ENCODE measurements at regions not wholly inside any gene's neighbourhood (a gene's known extent, or its start where the extent isn't known, plus 50 kb on each side); places are given as distances from the start of the nearest gene placed in this dataset.

DNA sequence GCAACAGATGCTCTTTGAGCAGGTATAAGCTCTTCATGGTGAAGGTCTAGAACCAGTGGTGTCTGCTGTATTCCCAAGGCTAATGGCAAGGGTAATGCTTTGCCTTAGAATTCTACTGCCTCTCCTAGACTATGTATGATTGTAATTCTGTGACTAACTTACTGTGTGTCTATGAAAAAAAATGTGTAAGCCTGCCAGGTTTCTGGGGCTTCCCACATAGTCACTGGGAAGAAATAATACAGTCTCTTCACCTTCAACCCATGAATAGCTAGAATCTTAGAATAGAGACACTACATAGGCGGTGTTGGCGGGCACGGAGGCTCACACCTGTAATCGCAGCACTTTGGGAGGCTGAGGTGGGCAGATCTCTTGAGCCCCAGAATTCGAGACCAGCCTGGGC, 84.1 kb downstream of the C11orf91 start:
- no peak for DNase-seq (ENCODE audit: low read depth)

DNA sequence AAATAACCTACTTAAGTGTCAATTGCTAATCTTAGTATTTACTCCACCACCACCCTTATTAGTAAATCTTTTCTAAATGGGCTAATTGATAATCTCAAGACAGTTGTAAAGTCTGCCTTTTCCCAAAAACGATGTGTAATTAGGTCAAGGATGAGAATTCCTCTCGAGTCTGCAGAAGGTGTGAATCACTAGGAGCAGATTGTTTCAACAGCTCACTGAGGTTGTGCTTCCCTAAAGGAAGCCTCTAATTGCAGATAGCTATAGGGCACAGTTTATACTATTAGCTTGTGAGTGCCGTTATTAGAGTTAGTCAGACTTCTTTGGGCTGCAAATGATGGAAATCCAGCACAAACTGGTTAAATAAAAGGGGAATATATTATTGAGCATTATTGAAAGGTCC, 84.9 kb downstream of the C11orf91 start:
- DNase-seq (ENCODE audit: low read depth): no peak

DNA sequence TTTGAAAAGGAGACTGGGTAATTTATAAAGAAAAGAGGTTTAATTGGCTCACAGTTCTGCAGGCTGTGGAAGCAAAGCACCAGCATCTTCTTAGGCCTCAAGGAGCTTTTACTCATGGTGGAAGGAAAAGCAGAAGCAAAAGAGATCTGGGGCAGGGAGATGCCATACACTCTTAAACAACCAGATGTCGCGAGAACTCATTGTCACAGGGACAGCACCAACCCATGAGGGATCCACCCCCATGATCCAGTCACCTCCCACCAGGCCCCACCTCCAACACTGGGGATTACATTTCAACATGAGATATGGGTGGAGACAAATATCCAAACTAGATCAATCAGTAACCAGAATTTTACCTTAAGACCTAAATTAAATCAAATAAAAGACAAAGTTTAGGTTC, 87.2 kb downstream of the C11orf91 start:
- DNase-seq (ENCODE audit: low read depth): no peak

DNA sequence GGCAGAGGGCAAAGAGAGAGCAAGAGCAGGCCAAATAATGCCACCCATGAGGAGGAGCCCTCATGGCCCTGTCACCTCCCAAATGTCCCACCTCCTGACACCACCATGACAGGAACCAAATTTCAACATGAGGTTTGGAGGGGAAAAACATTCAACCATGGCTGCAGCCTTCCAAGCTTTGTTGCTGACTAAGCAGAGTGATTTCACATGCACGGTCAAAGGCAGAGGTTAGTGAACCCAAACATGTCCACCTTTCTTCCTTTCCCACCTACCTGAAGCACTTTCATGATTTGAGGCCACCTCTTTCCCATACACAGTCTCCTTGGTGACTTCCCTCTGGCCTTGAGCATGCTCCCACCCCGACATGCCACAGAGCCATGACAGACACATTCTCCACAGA, 89.7 kb downstream of the C11orf91 start:
- no peak for DNase-seq (ENCODE audit: low read depth)

DNA sequence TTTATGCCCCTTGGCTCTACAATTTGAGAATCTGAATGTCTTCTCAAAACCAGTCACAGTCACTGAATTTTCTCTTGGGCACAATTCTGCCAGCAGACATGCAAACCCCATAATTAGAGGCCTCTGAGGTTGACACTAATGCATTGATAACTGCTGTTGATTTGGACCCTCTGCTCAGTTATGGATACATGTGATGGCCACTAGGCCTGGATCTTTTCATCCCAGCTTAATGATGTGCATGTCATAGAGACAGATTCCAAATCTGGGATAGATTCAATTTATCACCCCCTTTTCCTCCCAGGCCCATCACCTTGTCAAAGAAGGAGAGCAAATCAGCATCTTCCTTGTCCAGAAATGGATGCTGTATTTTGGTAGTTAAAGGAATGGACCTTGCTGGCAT, 92.2 kb downstream of the C11orf91 start:
- no peak for DNase-seq (ENCODE audit: low read depth)

DNA sequence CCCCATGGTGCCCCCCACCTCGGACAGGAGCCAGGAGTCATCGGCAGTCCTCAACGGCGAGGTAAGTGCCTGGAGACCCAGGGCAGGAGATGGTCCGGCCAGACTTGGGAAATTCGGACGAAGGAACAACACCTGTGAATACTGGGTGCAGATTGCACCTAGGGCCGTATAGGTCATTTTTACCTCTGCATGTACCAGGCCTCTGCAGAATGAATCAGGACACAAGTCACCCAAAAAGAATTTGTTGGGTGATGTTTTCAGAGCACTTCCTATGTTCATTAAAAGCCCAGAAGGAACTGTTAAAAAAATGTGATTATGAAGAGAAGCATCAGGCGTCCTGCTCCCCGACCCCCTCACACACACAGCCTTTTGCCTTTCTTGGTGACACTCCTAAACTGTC, 93.9 kb downstream of the C11orf91 start:
- DNase-seq (ENCODE audit: low read depth): no peak

DNA sequence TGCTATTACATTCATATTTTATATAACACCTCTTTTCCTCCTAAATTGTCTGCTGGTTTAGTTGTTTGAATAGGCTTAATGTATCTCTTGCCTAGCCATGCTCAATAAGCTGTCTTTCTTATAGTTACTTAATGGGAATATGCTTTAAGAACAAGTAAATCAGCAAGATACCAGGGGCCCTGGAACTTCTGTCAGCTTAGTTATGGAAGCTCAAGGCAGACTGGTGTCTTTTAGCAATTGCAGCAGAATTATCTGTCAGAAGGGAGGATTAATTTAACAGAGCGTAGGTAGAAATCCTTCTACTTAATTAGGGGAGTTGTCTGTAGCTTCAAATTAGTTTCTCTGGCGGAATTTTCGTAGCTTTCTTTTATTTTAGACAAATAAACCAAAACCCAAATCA, 94.9 kb downstream of the C11orf91 start:
- DNase-seq (ENCODE audit: low read depth): no peak

DNA sequence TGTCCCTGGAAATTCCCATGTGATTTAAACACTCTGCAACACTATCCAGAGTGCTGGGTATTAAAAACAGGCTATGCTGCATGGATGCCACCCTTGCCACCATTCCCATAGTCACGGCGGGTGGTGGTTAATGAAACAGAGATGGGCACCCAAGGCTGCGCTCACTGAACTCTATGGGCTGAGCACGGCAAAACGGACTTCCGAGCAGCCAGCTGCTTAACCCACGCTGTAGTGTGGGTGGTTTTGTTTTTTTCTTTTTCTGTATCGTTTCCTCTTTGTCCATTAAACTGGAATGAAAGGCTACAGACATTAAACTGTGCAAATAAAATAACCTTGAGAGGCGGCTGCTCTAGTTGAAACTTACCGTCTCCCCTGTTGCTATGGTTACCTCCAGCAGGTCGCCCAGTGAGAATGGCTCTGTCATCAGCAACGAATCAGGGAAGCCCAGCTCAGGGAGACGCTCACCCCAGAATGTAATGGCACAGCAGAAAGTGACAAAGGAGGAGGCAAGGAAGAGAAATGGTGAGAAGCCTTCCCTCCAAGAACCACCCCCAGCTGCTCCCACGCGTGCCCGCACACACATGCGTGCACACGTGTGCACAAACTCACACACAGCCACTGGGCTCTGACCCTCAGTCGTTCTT, 102.1 kb downstream of the C11orf91 start:
- no peak for DNase-seq (ENCODE audit: low read depth)

DNA sequence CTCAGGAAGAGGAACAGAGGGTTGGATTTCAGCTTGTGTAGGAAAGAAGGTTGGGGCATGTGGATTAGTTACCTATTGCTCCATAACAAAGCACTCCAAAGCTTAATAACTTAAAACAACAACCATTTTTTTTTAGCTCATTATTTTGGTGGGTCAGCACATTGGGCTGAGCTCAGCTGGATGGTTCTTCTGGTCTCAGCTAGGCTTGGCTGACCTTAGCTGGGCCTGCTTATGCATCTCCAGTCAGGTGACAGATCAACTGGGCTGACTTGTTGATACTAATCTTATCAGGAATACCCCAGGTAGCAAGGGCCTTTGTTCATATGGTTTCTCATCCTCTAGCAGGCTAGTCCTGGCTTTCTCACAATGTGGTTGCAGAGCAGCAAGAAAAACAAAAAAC, 106.4 kb downstream of the C11orf91 start:
- no peak for DNase-seq (ENCODE audit: low read depth)

DNA sequence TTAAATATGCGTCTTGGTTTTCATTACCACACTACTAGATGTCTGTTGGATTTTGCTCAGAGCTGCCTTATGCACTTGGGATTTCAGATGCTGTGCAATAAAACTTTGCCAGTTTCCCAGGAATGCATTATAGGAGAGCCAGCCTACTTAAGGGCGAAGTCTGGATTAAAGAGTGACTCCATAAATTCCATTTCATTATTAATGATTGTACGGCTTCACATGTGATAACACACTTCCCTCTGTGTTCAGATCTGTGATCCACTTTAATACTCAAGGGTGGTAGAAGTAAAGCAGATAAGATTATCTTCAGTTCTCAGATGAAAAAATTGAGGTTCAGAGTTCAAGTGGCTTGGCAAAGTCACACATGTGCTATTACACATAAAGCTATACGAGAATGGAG, 110.2 kb downstream of the C11orf91 start:
- DNase-seq (ENCODE audit: low read depth): no peak

DNA sequence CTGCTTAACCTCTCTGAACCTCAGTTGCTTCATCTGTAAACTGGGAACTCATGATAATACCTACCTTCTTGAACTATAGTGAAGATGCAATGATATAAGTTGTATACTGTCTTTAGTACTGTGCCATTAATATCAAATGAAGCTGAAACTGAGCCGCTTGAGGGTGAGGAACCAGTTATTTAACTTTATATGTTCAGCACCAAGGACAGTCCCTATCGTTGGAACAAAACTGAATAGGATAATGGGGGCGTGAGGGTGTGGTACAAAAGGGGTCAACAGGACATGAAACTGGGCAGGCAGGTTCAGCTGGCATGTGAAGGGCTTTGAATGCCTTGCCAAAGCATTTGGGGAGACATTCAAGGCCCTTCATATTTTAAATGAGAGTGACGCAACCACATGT, 112.6 kb downstream of the C11orf91 start:
- DNase-seq (ENCODE audit: low read depth): no peak

DNA sequence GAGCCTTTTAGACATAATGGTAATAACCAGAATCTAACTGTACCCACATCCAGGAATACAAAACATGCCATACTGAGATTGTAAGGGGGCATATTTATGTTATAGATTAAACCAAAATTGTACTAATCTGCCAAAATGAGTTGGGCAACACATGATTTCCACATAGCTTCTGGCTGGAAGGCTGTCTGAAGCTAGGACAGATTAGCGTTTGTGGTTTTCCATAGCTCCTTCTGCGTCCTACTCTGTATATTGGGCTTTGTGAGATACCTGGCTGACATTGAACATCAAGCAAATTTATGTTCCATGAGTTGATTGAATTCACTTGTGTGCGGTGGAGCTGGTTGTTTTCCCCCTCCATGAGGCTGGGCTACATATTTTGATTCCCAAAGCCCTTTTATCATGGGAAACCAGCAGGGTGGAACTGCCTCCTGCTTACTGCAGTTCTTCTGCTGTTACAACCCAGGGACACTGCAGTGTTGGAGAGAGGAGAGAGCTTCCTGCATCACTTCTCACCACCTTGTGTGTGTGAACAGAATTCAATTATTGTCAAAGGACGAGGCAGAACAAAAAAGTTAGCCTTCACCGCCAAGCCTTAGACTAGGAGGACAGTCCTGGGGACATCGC, 114.9 kb downstream of the C11orf91 start:
- no peak for DNase-seq (ENCODE audit: low read depth)

DNA sequence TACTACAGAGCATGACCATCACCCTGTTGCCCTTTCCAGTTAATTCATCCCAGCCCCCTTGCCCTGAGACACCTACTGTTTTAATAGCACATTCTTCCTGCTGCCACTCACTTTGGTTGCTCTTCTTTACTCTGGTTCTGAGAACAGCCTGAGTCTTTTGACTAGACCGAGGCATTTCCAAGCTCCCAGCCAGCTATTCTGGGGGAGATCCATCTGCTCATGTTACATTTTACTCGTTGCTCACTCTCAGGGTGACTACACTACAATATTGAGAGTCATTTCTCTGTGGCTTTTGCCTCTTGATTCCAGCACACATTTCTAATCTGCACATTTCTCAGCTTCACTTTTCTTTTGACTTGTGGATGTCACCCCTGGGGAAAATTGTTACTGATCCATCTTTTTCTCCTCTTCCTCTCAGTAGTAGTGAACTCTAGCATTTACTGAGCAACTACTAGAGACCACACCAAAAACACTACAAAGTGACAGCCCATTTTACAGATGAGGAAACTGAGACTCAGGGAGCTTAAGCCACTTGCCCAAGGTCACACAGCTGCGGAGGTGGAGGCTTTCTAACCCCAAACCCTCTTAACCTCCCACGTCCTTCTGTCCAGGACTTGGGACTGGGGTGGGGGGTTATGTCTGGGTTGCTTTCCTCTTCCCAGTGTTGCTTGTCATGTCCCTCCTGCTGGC, 117.8 kb downstream of the C11orf91 start:
- no peak for DNase-seq (ENCODE audit: low read depth)

DNA sequence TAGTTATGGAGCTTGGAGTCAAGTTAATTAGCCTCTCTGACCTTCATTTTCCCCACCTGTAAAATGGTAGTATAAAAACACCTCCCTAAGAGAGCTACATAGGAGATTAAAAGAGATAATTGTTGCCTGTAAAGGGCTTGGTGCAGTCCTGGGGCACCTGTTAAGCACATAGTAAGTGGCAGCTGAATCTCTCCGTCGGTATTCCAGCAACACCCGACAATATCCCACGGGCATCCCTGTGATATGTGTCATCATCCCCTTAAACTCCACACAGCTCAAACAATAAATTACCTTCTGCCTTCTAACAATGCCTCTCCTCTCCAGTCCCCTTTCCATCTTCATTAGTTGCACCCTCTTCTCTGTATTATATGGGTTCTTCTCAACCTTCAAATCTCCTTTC, 121.5 kb downstream of the C11orf91 start:
- no peak for DNase-seq (ENCODE audit: low read depth)

DNA sequence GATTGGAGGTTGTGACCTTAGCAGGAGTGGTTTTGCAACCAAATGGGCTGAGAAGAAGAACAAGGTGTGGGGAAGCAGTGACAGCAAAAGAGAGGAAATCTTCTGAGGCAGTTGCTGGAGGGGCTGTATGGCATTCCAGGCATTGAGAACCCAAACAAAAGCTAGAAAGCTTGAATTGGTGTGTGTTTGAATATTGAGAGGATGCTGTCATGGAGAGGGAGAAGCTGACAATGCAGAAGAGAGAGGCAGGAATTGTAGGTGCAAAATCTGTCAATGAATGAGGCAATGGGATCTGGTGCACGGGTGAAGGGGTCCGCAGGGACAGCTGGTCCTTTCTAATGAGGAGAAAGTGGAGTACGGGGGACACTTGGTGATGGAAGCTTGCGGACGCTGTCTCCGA, 123.4 kb downstream of the C11orf91 start:
- DNase-seq (ENCODE audit: low read depth): no peak

DNA sequence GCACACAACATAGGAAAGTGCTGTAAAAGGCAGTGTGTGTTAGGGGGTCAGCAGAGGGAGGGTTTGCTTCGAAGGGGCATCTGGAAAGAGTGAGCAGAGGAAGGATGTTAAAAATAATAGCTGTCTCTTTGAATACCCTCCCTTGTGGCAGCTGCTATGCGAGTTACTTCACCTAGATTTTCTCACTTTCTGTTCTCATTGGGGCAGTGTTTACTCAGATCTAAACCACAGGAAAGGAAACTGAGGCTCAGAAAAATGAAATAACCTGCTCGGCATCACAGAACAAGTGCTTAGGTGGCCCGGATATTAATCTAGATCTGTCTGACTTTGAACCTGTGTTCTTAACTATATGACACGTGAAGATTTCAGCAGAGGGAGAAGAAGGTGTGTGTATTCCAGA, 125.3 kb downstream of the C11orf91 start:
- DNase-seq (ENCODE audit: low read depth): no peak

DNA sequence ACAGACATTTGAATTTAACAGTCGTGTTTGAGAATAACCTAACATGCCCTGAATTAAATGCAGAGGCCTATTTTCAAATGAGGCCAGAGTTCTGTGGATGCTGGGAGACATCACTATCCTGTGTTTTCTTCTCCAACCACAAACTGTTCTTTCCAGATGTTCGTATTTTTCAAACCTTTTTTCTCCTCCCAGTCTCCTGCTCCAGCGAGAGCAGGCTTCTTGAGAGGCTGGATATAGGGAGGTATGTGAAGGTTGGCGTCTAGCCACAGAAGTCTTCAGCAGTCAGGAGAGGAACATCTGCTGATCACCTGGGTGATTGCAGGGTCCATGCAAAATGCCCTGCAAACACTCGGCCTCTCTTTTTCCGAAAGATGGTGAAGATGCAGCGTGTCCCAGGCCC, 126.3 kb downstream of the C11orf91 start:
- no peak for DNase-seq (ENCODE audit: low read depth)

DNA sequence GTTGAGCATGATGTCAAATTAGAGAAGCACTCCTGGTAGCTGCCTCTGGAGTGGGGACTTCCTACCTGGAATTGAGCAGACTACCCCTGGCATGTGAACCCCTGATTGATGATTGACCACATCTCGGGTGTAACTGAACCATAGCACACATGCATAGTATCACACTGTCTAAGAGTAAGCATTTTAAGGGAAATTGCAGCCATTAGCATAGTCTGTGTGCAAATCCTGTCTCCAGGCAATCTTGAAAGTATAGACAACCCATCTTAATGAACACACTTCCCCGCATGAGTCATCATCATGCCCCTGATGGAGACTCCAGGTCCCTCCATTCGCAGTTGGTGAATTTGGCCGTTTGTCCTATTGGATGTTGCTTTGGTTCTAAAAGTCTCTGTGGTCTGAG, 131.3 kb downstream of the C11orf91 start:
- no peak for DNase-seq (ENCODE audit: low read depth)

DNA sequence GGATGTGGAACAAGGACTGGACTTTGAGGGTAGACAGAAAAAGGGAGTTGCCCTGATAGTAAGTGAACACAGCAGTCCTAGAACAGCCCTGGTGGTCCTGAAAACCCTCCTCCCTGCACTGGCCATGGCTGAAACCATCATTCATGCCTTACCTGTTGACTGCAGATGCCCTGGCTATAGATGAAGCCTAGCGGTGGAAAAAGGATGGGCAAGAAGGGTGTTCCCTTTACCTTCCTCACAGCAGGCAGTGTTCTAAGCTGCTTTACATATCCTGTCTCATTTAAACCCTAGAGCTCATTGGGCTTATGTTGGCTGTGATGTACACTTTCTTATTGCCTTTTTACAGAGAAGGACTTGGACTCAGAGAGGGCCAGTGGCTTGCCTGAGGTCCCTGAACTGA, 133.6 kb downstream of the C11orf91 start:
- DNase-seq (ENCODE audit: low read depth): no peak

DNA sequence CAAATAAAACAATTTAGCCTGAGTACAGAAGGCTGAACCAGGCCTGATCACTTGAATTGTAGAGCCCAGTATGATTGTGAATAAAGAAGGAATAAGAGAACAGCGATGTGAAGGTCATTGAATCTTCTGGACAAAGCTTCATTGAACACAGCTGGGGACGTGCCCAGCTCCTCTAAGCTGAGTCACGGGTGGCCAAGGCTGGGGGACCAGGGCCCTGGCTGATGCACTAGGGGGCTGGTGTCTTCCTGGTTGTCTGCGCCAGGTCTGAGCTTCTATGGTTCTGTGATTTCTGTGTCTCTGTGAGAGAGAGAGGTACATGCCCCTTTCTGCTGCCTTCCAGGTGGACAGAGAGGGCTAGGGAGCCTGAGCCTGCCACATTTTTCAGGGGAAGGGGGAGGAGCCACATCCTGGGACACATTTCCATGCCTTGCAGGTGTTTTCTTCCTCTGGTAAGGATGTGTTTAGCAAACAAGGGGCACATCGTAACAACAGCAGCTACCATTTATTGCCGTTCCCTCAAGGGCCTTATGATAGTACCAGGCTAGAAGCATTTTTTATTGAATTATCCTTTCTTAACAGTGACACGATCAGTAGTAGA, 135.7 kb downstream of the C11orf91 start:
- DNase-seq (ENCODE audit: low read depth): no peak

DNA sequence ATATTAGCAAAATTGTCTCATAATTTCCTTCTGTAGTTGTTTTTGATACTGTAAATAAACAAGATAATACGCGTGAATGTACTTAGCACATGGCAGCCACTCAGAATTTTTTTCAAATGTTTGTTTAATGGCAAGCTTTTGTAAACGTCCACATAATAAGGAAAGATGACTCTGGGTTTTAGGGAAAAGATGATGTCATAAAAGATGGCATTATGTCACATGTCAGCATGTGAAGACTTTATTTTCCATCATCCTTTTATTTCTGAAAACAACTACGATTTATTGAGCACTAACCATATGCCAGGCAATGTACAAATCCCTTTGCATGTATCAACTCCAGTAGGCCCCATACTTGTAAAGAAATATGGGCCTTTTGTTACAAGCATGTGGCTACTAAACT, 139.9 kb downstream of the C11orf91 start:
- no peak for DNase-seq (ENCODE audit: low read depth)

DNA sequence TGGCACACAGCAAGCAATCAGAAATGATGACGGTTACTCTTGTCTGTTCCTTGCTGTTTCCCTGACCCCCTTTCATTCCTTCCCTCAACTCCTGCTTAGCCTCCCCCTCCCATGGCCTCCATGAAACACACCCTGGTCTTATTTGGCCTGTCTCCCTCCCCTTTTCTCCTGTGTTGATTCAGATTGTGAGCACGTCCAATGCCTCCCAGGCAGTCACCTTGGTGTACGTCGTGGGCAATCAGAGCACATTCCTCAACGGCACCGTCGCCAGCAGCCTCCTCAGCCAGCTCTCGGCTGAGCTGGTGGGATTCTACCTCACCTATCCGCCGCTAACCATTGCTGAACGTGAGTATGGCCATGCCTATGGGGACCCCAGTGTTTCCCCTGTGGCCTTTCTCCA, 141.1 kb downstream of the C11orf91 start:
- no peak for DNase-seq (ENCODE audit: low read depth)

DNA sequence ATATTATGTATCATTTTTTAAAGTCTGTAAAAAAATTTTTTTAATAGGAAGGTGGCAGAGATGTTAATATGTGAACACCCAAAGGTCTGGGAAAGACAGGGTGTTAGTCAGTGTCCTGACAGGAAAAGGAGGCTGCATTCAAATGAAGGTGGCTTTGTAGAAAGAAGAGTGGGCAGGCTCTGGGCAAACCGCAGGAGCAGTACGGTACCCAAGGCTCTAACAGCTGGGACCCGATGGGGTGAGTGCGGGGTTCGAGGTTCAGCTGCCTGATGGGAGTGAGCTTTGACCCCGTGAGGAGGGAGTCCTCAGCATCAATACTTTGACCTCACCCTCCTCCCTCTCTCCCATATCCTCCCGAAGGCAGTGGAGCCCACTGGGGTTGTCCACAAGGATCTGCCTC, 142.5 kb downstream of the C11orf91 start:
- no peak for DNase-seq (ENCODE audit: low read depth)
